HL-60 (cell line): ENCODE measurements at regions not wholly inside any gene's neighbourhood (a gene's known extent, or its start where the extent isn't known, plus 50 kb on each side); places are given as distances from the start of the nearest gene placed in this dataset.

Source experiments
- CTCF ChIP-seq: IDR thresholded peaks from one replicate; pipeline ENCODE4 v1.5.1; 2011; ENCODE audit warnings: low read length, control low read depth, inconsistent platforms; ENCODE audit not compliant: insufficient read depth
- GABPA ChIP-seq: IDR thresholded peaks from 2 replicates; pipeline ENCODE4 v1.6.1; 2012; ENCODE audit warnings: low read depth
- POLR2AphosphoS5 ChIP-seq: IDR thresholded peaks from 2 replicates; pipeline ENCODE4 v1.6.1; 2012; ENCODE audit warnings: low read depth
- SPI1 ChIP-seq: IDR thresholded peaks from 2 replicates; pipeline ENCODE4 v1.6.1; 2012; ENCODE audit warnings: low read depth, mild to moderate bottlenecking, borderline replicate concordance
- TF ChIP-seq, protein P1 (sequence below): IDR thresholded peaks from 2 replicates; pipeline ENCODE4 v1.6.1; 2012; ENCODE audit warnings: low read depth; ENCODE audit not compliant: insufficient replicate concordance

DNA sequence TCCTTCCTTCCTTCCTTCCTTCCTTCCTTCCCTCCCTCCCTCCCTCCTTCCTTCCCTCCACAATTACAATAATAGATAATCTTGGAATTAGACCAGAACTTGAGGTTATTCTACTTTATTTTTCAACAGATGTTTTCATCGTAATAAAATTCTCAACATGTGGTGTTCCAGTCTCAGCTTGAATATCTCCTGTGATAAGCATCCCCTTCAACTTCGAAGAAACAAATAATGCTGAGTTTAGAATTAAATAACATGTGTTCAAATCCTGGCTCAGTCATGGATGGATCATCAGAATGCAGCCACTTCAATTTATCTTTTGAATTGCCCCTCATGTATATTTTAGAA lies 91.4 kb upstream of the PAPPA start:
- TF ChIP-seq CTCF (no peak), POLR2AphosphoS5 (no peak), GABPA (no peak), SPI1 (no peak)
- TF ChIP-seq, protein P1, sequence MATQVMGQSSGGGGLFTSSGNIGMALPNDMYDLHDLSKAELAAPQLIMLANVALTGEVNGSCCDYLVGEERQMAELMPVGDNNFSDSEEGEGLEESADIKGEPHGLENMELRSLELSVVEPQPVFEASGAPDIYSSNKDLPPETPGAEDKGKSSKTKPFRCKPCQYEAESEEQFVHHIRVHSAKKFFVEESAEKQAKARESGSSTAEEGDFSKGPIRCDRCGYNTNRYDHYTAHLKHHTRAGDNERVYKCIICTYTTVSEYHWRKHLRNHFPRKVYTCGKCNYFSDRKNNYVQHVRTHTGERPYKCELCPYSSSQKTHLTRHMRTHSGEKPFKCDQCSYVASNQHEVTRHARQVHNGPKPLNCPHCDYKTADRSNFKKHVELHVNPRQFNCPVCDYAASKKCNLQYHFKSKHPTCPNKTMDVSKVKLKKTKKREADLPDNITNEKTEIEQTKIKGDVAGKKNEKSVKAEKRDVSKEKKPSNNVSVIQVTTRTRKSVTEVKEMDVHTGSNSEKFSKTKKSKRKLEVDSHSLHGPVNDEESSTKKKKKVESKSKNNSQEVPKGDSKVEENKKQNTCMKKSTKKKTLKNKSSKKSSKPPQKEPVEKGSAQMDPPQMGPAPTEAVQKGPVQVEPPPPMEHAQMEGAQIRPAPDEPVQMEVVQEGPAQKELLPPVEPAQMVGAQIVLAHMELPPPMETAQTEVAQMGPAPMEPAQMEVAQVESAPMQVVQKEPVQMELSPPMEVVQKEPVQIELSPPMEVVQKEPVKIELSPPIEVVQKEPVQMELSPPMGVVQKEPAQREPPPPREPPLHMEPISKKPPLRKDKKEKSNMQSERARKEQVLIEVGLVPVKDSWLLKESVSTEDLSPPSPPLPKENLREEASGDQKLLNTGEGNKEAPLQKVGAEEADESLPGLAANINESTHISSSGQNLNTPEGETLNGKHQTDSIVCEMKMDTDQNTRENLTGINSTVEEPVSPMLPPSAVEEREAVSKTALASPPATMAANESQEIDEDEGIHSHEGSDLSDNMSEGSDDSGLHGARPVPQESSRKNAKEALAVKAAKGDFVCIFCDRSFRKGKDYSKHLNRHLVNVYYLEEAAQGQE, result no peak
